ENCODE measurements at regions not wholly inside any gene's neighbourhood (a gene's known extent, or its start where the extent isn't known, plus 50 kb on each side); places are given as distances from the start of the nearest gene placed in this dataset.

DNA sequence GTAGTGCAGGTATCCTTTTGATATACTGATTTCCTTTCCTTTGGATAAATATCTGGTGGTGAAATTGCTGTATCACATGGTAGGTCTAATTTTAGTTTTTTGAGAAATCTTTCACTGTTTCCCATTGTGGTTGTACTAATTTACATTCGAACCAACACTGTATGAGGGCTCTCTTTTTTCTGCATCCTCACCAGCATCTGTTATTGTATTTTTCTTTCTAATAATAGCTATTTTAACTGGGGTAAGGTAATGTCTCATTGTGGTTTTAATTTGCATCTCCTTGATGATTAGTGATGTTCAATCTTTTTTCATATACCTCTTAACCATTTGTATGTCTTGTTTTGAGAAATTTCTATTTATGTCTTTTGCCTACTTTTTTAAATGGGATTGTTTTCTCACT is 335.4 kb upstream of the MTPN start:
- TF ChIP-seq, protein P1, sequence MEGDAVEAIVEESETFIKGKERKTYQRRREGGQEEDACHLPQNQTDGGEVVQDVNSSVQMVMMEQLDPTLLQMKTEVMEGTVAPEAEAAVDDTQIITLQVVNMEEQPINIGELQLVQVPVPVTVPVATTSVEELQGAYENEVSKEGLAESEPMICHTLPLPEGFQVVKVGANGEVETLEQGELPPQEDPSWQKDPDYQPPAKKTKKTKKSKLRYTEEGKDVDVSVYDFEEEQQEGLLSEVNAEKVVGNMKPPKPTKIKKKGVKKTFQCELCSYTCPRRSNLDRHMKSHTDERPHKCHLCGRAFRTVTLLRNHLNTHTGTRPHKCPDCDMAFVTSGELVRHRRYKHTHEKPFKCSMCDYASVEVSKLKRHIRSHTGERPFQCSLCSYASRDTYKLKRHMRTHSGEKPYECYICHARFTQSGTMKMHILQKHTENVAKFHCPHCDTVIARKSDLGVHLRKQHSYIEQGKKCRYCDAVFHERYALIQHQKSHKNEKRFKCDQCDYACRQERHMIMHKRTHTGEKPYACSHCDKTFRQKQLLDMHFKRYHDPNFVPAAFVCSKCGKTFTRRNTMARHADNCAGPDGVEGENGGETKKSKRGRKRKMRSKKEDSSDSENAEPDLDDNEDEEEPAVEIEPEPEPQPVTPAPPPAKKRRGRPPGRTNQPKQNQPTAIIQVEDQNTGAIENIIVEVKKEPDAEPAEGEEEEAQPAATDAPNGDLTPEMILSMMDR (IDR thresholded peaks at IDR 0.05), result no peak
- TF ChIP-seq POLR2AphosphoS5 (IDR thresholded peaks at IDR 0.05) (no peak), POLR2A (IDR thresholded peaks at IDR 0.05) (no peak), EP300 (IDR thresholded peaks at IDR 0.05) (no peak)

Data from sigmoid colon (tissue), 4 donors.